ENCODE measurements at regions not wholly inside any gene's neighbourhood (a gene's known extent, or its start where the extent isn't known, plus 50 kb on each side); places are given as distances from the start of the nearest gene placed in this dataset.

GRCh38 chr21:19830446-19830845 lies 1167.8 kb upstream of the NCAM2 start:
- Histone ChIP-seq H3K4me3 (no peak overlapping the region), H3K36me3 (ENCODE audit: low read depth, missing control alignments) (no peaks in the 10 kb centered on the region), H3K27me3 (no peaks in the 10 kb centered on the region), H3K27ac (no peak overlapping the region), H3K4me1 (no peaks in the 10 kb centered on the region), H3K9me3 (no peaks in the 10 kb centered on the region)
- intact Hi-C loops (cut with DNase I; ENCODE audit: low total_unique reads), result no loop called here
- DNase-seq, result no peak
- no peak for TF ChIP-seq POLR2A (IDR thresholded peaks at IDR 0.05)
- no peak for TF ChIP-seq CTCF (IDR thresholded peaks at IDR 0.05)
- whole genome bisulfite sequencing, 2 donors, result 50 to 64% methylated on average over 2 of the region's 2 CpGs

- intact Hi-C loops (cut with DNase I; ENCODE audit: low total_unique reads), result no loop called here
- H3K9me3 ChIP-seq, result no peaks in the 10 kb centered on the region
- DNase-seq, result no peak
- no peak overlapping the region for H3K4me3 ChIP-seq
- H3K27me3 ChIP-seq, result no peaks in the 10 kb centered on the region
- H3K36me3 ChIP-seq (ENCODE audit: low read depth, missing control alignments), result no peaks in the 10 kb centered on the region
- 89 to 91% methylated on average over 2 of the region's 2 CpGs for WGBS, 2 donors
- no peaks in the 10 kb centered on the region for H3K4me1 ChIP-seq
- TF ChIP-seq POLR2A (IDR thresholded peaks at IDR 0.05) (no peak), CTCF (IDR thresholded peaks at IDR 0.05) (no peak)
- H3K27ac ChIP-seq, result no peak overlapping the region
These were observed 1165.7 kb upstream of the NCAM2 start for GRCh38 chr21:19832551-19832950.

GRCh38 chr21:19833082-19833481 lies 1165.1 kb upstream of the NCAM2 start:
- no peak overlapping the region for H3K4me3 ChIP-seq
- no peaks in the 10 kb centered on the region for H3K4me1 ChIP-seq
- H3K36me3 ChIP-seq (ENCODE audit: low read depth, missing control alignments), result no peaks in the 10 kb centered on the region
- H3K27ac ChIP-seq, result no peak overlapping the region
- H3K9me3 ChIP-seq, result no peaks in the 10 kb centered on the region
- no peaks in the 10 kb centered on the region for H3K27me3 ChIP-seq
- intact Hi-C loops (cut with DNase I; ENCODE audit: low total_unique reads), result no loop called here
- WGBS, 2 donors, result 52 to 63% methylated on average over 1 of the region's 1 CpG
- TF ChIP-seq CTCF (IDR thresholded peaks at IDR 0.05) (no peak), POLR2A (IDR thresholded peaks at IDR 0.05) (no peak)
- no peak for DNase-seq

GRCh38 chr21:19842601-19843000 lies 1155.6 kb upstream of the NCAM2 start:
- Histone ChIP-seq H3K4me3 (no peak overlapping the region), H3K27me3 (no peaks in the 10 kb centered on the region), H3K4me1 (no peaks in the 10 kb centered on the region), H3K36me3 (ENCODE audit: low read depth, missing control alignments) (no peaks in the 10 kb centered on the region), H3K27ac (no peak overlapping the region), H3K9me3 (no peaks in the 10 kb centered on the region)
- no peak for DNase-seq
- whole genome bisulfite sequencing, 2 donors, result 75 to 77% methylated on average over 2 of the region's 2 CpGs
- TF ChIP-seq POLR2A (IDR thresholded peaks at IDR 0.05), result no peak
- TF ChIP-seq CTCF (IDR thresholded peaks at IDR 0.05), result no peak
- intact Hi-C loops (cut with DNase I; ENCODE audit: low total_unique reads), result no loop called here

- no peak for DNase-seq
- TF ChIP-seq POLR2A (IDR thresholded peaks at IDR 0.05), result no peak
- no peak for TF ChIP-seq CTCF (IDR thresholded peaks at IDR 0.05)
- WGBS, 2 donors, result 52 to 69% methylated on average over 2 of the region's 2 CpGs
- Histone ChIP-seq H3K36me3 (ENCODE audit: low read depth, missing control alignments) (no peaks in the 10 kb centered on the region), H3K4me1 (no peaks in the 10 kb centered on the region), H3K9me3 (no peaks in the 10 kb centered on the region), H3K27me3 (no peaks in the 10 kb centered on the region), H3K27ac (no peak overlapping the region), H3K4me3 (no peak overlapping the region)
- intact Hi-C loops (cut with DNase I; ENCODE audit: low total_unique reads), result no loop called here
These were observed 1153.9 kb upstream of the NCAM2 start for GRCh38 chr21:19844334-19844733.
